ENCODE measurements at regions not wholly inside any gene's neighbourhood (a gene's known extent, or its start where the extent isn't known, plus 50 kb on each side); places are given as distances from the start of the nearest gene placed in this dataset.

DNA sequence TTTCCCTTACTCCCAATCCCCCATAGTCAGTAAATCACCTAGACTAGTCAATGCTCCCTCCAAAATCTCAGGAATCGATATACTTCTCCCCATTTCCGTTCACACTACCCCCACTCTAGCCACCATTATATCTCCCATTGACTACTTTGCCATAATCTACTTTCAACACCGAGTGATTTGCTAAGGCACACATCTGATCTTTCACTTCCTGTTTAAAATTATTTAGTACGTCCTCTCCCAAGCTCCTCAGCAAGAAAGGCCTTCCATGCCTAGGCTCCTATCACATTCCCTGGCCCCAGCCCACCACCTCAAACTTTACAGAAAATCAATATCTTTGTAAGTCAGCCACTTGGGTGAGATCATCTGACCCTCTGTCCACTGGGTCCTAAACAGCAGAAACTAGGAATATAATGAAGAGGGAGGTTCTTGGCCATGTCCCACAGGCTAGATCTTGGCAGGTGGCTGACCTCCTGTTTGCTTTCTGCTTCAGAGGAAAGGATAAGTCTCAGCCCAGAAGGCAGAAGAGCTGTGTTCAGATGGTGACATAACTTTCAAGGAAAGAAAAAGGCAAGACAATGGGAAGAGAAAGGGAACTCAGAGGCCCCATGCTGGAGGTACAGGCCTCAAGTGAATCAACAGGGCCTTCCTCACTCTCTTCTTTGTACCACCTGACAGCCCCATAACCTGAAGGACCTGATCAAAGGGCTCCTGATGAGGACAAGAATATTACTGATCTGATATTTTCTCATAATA lies 103.0 kb downstream of the RPL22L1 start (continued):
- 0 out of 4 replicates have a peak, but pooled peaks of 1 of the 2 experiments have one; percentile 34 for TF ChIP-seq UBTF (IDR thresholded peaks at IDR 0.05; ENCODE audit: borderline replicate concordance in 1 of 2, low read depth in 2 of 2, low read length in 2 of 2)

- H3K79me2 ChIP-seq (ENCODE audit: control insufficient read depth, insufficient read depth, low read length): no peaks in the 10 kb centered on the region
- no peak overlapping the region for H3K4me3 ChIP-seq
- H4K20me1 ChIP-seq (replicated peaks; ENCODE audit: control insufficient read depth, insufficient read depth, low read length): no peaks in the 10 kb centered on the region
- 0 out of 2 replicates have a peak overlapping the region, but pooled peaks have one; percentile 19 for H3K4me2 ChIP-seq (ENCODE audit: insufficient read depth, low read length)
- peak overlapping the region; percentile 80 for H2AFZ ChIP-seq (ENCODE audit: low read depth, low read length)
- peak; percentile 17; the same call in 2 of the 3 replicates for ATAC-seq
- POLR2A ChIA-PET: interaction anchor here (1.8 kb wide), 1 partner anchor 12 kb away, joined by 8 read pairs; no protein-coding TSS in a partner anchor
- CTCF ChIA-PET (ENCODE audit: low intra/inter-chr PET ratio): no interaction called here
- H3K4me1 ChIP-seq (replicated peaks in 1 of 2; ENCODE audit: control insufficient read depth in 2 of 2, insufficient read depth in 2 of 2, low read length in 2 of 2): peaks cover 24 to 42% of the 10 kb centered on the region in 2 experiments
- no peak for FAIRE-seq
- H3K9me1 ChIP-seq (ENCODE audit: control insufficient read depth, insufficient read depth, low read length): peaks cover 2% of the 10 kb centered on the region
- in situ Hi-C loops (cut with MboI): no loop called here
- no TSS peak for BruUV-seq (replicated peaks)
- DNase-seq (ENCODE audit: extremely low read depth in 1 of 4, low spot score in 3 of 4): no peak
- peak overlapping the region; percentile 24 for H3K27ac ChIP-seq (ENCODE audit: extremely low read depth, low read depth, low read length)
- H3K27me3 ChIP-seq (ENCODE audit: control insufficient read depth in 2 of 2, insufficient read depth in 2 of 2, low read length in 2 of 2): no peaks in the 10 kb centered on the region
- H3K9me3 ChIP-seq (replicated peaks; ENCODE audit: control insufficient read depth, insufficient read depth, low read depth, low read length): no peaks in the 10 kb centered on the region
- no peaks in the 10 kb centered on the region for H3K36me3 ChIP-seq (ENCODE audit: control insufficient read depth, insufficient read depth, low read length)
- intact Hi-C loops (cut with micrococcal nuclease): loop anchor here (5.0 kb wide), 1 partner anchor 41 kb away; no protein-coding TSS in a partner anchor
- no peak overlapping the region for H3K9ac ChIP-seq (ENCODE audit: insufficient read depth in 1 of 2, low read depth in 2 of 2, low read length in 2 of 2)
- WGBS (ENCODE audit: insufficient coverage, low coverage, missing lambda C conversion rate): 74% methylated on average over 3 of the region's 3 CpGs
- TF ChIP-seq ELF1 (tag; IDR thresholded peaks at IDR 0.05) (0 out of 2 replicates have a peak, but pooled peaks have one; percentile 10), SMARCE1 (IDR thresholded peaks at IDR 0.05) (no peak), SPI1 (IDR thresholded peaks at IDR 0.05; ENCODE audit: borderline replicate concordance, low read depth, low read length) (no peak), E4F1 (CRISPR knock-in tag; IDR thresholded peaks at IDR 0.05; ENCODE audit: borderline replicate concordance) (no peak), ZKSCAN8 (CRISPR knock-in tag; IDR thresholded peaks at IDR 0.05) (no peak), IFI16 (CRISPR knock-in tag; IDR thresholded peaks at IDR 0.05) (no peak), ZNF124 (CRISPR knock-in tag; IDR thresholded peaks at IDR 0.05) (no peak), ARID3A (IDR thresholded peaks at IDR 0.05; ENCODE audit: borderline replicate concordance, low read depth, low read length) (no peak), SNRNP70 (optimal IDR thresholded peaks at IDR 0.05; ENCODE audit: low read depth, low read length) (no peak), LEF1 (IDR thresholded peaks at IDR 0.05) (no peak)
- TF ChIP-seq, protein P1, sequence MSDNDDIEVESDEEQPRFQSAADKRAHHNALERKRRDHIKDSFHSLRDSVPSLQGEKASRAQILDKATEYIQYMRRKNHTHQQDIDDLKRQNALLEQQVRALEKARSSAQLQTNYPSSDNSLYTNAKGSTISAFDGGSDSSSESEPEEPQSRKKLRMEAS (CRISPR knock-in tag; IDR thresholded peaks at IDR 0.05): no peak
Observed at GRCh38 chr3:170766253-170766652, 103.7 kb downstream of the RPL22L1 start.

Measured in K562 (cell line).